Kidney (tissue), 13 donors: ENCODE measurements at regions not wholly inside any gene's neighbourhood (a gene's known extent, or its start where the extent isn't known, plus 50 kb on each side); places are given as distances from the start of the nearest gene placed in this dataset.

ENCODE experiments used
- DNase-seq, 5 donors: peaks; one replicate each; pipeline ENCODE4 v3.0.0-alpha.2; 2013 to 2020
- FAIRE-seq: peaks from 2 replicates; lab custom pipeline; 2012; peaks lifted over from hg19 to GRCh38; lab: Jason Lieb, UNC
- H3K27ac ChIP-seq, 2 donors: one replicate each; pipeline ENCODE4 v1.7.0; 2013; ENCODE audit warnings: low read depth in 2 of 2, low read length in 2 of 2, inconsistent platforms in 1 of 2
- H3K27me3 ChIP-seq: one replicate; pipeline ENCODE4 v1.7.1; 2013; ENCODE audit warnings: low read length, inconsistent platforms; ENCODE audit not compliant: control insufficient read depth, insufficient read depth
- H3K36me3 ChIP-seq, 3 donors: one replicate each; pipeline versions ENCODE4 v1.7.0 to v1.7.1; 2013; ENCODE audit warnings: low read length in 3 of 3, control low read depth in 1 of 3, inconsistent platforms in 1 of 3; ENCODE audit not compliant: insufficient read depth in 3 of 3, control insufficient read depth in 2 of 3
- H3K4me1 ChIP-seq, 3 donors: one replicate each; pipeline versions ENCODE4 v1.7.0 to v1.7.1; 2013; ENCODE audit warnings: low read length in 3 of 3, inconsistent platforms in 1 of 3, low read depth in 1 of 3; ENCODE audit not compliant: control insufficient read depth in 2 of 3, insufficient read depth in 2 of 3
- H3K4me3 ChIP-seq, 3 donors: one replicate each; pipeline versions ENCODE4 v1.7.0 to v1.8.1; 2013; ENCODE audit warnings: low read length in 3 of 3, control low read depth in 1 of 3, inconsistent platforms in 1 of 3
- H3K9ac ChIP-seq, 3 donors: one replicate each; pipeline versions ENCODE4 v1.7.0 to v1.7.1; 2013; ENCODE audit warnings: low read length in 3 of 3, control low read depth in 1 of 3, inconsistent platforms in 1 of 3
- H3K9me3 ChIP-seq, 3 donors: one replicate each; pipeline versions ENCODE4 v1.7.0 to v1.7.1; 2013; ENCODE audit warnings: low read length in 3 of 3, control low read depth in 1 of 3, inconsistent platforms in 1 of 3; ENCODE audit not compliant: control insufficient read depth in 2 of 3, insufficient read depth in 1 of 3
- CTCF ChIP-seq: IDR thresholded peaks from 3 replicates; pipeline ENCODE4 v1.5.1; 2012; ENCODE audit warnings: mild to moderate bottlenecking, moderate library complexity, borderline replicate concordance; ENCODE audit not compliant: insufficient read depth; ENCODE audit errors: extremely low read depth
- intact Hi-C: fragments of 100-400 bp; cut with DNase I; formaldehyde crosslinking; loops from one replicate; pipeline ENCODE4 v1.11.1; 2022
- donor health status: control.
- donor health status: control.
- donor health status: control.
- donor health status: control.
- donor health status: control.
- donor health status: DM: yes; HTN: yes; CAD: no.
- donor health status: Normal renal cell carcinoma (clear cell type).

GRCh38 chr22:22763512-22763911 is 119.1 kb downstream of the GGTLC2 start:
- no peak for FAIRE-seq
- DNase-seq = no peak
- Histone ChIP-seq H3K4me3 (no peak overlapping the region), H3K9ac (no peak overlapping the region), H3K27me3 (no peaks in the 10 kb centered on the region), H3K36me3 (no peaks in the 10 kb centered on the region), H3K27ac (no peak overlapping the region), H3K9me3 (no peaks in the 10 kb centered on the region), H3K4me1 (no peaks in the 10 kb centered on the region)
- intact Hi-C loops = no loop called here
- TF ChIP-seq CTCF = no peak

- Histone ChIP-seq H3K9ac (no peak overlapping the region), H3K9me3 (no peaks in the 10 kb centered on the region), H3K27ac (no peak overlapping the region), H3K4me3 (no peak overlapping the region), H3K4me1 (no peaks in the 10 kb centered on the region), H3K27me3 (no peaks in the 10 kb centered on the region), H3K36me3 (no peaks in the 10 kb centered on the region)
- DNase-seq = no peak
- no peak for FAIRE-seq
- intact Hi-C loops = no loop called here
- TF ChIP-seq CTCF = no peak
Observed at GRCh38 chr22:22764085-22764484, 119.7 kb downstream of the GGTLC2 start.

- no peaks in the 10 kb centered on the region for H3K36me3 ChIP-seq
- H3K27ac ChIP-seq = no peak overlapping the region
- H3K9ac ChIP-seq = no peak overlapping the region
- DNase-seq (no peak), FAIRE-seq (no peak)
- no peaks in the 10 kb centered on the region for H3K4me1 ChIP-seq
- H3K4me3 ChIP-seq = no peak overlapping the region
- no peak for TF ChIP-seq CTCF
- no peaks in the 10 kb centered on the region for H3K9me3 ChIP-seq
- no peaks in the 10 kb centered on the region for H3K27me3 ChIP-seq
- intact Hi-C loops = no loop called here
Observed at GRCh38 chr22:22767876-22768602, 119.6 kb upstream of the IGLL5 start.

GRCh38 chr22:22768885-22769284 is 118.7 kb upstream of the IGLL5 start:
- intact Hi-C loops = no loop called here
- H3K9me3 ChIP-seq = no peaks in the 10 kb centered on the region
- H3K27ac ChIP-seq = no peak overlapping the region
- no peak for TF ChIP-seq CTCF
- FAIRE-seq = no peak
- no peaks in the 10 kb centered on the region for H3K27me3 ChIP-seq
- no peak overlapping the region for H3K4me3 ChIP-seq
- no peaks in the 10 kb centered on the region for H3K36me3 ChIP-seq
- no peak for DNase-seq
- no peak overlapping the region for H3K9ac ChIP-seq
- H3K4me1 ChIP-seq = no peaks in the 10 kb centered on the region
